MV-4-11 (cell line): ENCODE measurements at regions not wholly inside any gene's neighbourhood (a gene's known extent, or its start where the extent isn't known, plus 50 kb on each side); places are given as distances from the start of the nearest gene placed in this dataset.
A peak's percentile ranks its signal among the peaks of the same experiment; 100 is the strongest.
"Not testable (repeated sequence)": the region's sequence is repeated elsewhere in the genome, so short reads cannot be mapped to it uniquely, and the experiment has no call there.

Experiments
- DNase-seq: peaks from one replicate; lab custom pipeline; 2025; lab: John Stamatoyannopoulos, UW

DNA sequence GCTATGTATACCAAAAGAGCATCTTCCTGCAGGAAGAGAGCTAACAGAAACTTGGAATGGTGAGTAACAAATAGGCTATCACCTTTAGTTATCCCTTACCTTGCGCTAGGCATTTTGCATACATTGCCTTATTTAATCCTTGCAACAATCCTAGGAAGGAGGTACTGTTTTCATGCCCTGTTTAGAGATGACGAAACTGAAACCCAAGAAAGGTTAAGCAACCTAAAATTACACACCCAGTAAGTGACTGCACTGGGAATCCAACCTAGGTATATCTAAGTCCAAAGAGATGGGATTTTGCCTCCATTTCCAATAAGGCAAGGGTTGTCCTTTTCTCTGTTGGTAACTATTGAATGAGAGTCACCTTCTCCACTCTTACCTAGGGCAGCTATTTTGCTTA, 144.5 kb downstream of the TM2D1 start:
- DNase-seq = no peak

- no peak for DNase-seq
These were observed 145.1 kb downstream of the TM2D1 start for GRCh38 chr1:61579802-61580201.

GRCh38 chr1:61572046-61572445, 152.9 kb downstream of the TM2D1 start:
- DNase-seq = peak; percentile 64

GRCh38 chr1:61570191-61570590, 154.8 kb downstream of the TM2D1 start:
- no peak for DNase-seq

DNA sequence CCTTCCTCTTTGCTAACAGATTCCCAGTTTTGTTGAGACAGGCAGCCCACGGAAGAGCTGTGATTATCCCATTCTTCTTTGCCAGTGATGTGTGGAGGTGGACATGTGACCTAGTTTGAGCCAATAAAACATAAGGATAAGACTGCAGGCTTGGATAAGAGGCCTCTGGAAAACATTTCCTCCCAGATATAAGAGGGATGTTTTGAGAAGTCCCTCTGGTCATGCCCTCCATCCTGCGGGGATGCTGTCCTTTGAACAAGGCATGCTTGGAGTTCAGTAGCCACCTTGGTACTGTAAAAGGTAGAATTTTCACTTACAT, 155.7 kb downstream of the TM2D1 start:
- DNase-seq = no peak

DNA sequence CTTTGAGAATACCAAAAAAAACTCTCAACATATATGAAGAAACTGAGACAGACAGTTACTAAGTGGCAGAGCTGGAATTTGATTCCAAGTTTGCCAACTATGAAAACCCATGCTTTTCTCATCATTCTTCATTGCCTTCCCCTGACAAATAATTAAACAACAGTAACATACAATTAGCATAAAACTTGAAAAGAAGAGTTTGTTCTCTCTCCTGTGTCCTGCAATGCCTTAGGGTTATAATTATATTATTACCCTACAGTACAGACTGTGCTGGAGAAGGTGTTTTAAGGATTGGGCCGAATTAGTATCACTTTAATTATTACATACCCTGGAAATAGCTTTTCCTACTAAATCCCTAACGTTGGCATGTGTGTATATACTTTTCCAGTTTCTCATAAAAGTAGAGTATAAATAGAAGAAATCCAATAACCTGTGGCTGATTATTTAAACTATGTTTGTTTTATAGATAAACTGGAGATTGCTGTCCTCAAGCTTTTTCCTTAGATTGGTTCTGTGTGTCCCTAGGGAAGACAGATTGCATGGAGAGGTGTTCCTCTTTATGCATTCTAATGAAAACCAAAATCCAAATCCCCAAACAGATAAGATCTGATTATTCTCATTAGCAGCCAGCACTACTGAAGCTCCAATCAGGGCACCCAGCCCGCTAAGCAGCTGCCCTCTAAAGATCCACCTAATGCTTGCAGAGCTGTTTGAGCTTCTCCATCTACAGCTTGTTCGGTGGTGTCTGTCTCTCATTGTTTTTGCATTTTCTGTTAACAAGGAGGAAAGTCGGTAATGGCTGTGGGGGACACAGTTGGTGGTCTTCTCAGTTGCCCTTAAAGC, 156.3 kb downstream of the TM2D1 start:
- DNase-seq = no peak

DNA sequence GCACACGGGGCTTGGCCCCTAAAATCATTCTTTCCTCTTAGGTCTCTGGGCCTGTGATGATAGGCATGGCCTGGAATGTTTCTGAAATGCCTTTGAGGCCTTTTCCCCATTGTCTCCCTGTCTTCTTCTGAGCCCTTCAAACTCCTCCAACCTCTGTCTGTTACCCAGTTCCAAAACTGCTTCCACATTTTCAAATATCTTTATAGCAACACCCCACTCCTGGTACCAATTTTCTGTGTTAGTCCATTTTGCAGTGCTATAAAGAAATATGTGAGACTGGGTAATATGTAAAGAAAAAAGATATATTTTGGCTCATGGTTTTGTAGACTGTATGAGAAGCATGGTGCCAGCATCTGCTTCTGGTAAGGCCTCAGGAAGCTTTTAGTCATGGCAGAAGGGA, 158.8 kb downstream of the TM2D1 start:
- DNase-seq = no peak

DNA sequence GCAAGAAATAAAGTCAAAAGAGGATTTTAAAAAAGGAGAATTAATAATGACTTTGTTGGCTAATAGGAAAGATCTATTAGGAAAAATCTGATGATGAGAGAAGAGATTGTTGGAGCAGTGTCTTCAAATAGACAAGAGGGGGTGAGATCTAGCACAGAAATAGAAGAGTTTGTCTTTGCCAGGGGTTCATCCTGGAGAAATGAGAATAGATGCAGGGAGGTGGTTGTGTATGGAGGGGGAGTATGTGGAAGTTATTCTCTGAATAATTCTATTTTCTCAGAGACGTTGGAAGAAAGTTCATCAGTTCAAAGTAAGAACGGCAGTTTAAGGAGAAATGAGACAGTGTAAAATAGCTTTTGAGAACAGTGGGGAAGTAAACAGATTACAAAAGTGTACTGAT, 161.3 kb downstream of the TM2D1 start:
- DNase-seq = no peak

DNA sequence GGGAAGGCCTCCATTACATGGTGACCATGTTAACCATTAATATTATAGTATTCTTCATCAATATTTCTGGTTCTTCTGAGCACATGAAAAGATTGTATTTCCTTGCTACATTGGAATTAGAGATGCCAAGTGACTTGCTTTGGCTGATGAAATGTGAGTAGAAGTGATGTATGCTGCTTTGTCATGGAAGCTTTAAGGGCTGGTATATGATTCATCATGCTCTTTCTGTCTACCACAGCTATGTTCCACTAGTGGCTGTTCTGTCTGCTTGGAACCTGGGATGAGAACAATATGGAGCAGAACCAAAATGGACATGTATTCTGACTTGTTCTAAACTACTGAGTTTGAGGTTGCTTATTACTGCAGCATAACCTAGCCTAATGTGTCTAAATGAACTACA, 163.3 kb downstream of the TM2D1 start:
- no peak for DNase-seq

- no peak for DNase-seq
These were observed 164.6 kb downstream of the TM2D1 start for GRCh38 chr1:61560385-61560784.

DNA sequence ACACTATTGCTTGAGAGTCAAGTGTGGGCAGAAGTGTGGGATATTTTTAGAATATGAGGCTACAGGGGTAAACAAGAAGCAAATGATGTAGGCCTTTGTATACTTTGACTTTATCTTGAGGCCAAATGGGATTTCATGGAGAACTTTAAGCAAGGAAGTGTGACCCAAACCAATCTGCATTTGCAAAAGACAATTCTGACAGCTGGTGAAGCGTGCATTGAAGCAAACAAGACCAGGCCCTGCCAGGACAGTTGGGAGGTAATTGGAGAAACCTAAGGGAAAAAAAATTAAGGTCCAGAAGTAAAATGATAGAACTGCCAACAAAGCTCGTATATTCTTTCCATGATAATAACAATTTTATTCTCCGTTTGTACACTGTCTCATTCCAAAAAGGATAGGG, 168.3 kb downstream of the TM2D1 start:
- DNase-seq = no peak

DNA sequence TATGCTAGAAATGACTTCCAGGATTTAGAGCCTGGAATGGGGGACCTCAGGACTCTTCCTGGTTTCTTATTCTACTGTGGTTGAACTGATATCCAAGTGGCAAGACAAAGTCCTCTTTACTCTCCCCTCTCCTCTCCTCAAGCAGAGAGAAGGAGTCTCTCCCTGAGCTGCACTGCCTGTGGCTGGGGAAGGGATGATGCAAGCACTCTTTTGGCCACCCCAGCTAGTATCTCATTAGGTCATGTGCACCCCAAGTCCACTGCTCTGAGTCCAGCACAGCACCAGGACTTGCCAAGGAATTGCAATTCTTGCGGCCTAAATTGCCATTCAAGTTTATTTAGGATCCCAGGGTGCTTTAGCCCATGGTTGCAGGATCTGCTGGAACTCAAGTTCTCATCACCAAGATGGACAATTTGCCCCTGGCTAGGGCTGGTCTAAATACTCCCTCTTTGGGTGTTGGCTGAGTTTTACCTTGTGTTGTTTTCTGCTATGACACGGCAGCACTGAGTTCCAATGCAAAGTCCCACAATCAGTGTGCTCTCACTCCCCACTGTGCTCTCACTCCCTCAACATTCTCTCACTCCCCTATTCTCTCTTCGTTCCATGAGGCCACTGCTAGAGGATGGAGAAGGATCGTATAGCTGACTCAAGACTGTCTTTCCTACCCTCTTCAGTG, 172.2 kb downstream of the TM2D1 start:
- no peak for DNase-seq

GRCh38 chr1:61547302-61547701, 177.6 kb downstream of the TM2D1 start:
- DNase-seq = not testable (repeated sequence)

DNA sequence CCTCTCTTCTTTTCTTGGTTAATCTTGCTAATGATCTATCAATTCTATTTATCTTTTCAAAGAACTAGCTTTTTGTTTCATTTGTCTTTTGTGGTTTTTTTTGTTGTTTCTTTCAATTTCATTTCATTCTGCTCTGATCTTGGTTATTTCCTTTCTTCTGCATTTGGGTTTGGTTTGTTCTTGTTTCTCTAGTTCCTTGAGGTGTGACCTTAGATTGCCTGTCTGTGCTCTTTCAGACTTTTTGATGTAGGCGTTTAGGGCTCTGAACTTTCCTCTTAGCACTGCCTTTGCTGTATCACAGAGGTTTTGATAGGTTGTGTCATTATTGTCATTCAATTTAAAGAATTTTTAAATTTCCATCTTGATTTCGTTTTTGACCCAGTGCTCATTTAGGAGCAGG, 180.1 kb downstream of the TM2D1 start:
- peak; percentile 25 for DNase-seq

DNA sequence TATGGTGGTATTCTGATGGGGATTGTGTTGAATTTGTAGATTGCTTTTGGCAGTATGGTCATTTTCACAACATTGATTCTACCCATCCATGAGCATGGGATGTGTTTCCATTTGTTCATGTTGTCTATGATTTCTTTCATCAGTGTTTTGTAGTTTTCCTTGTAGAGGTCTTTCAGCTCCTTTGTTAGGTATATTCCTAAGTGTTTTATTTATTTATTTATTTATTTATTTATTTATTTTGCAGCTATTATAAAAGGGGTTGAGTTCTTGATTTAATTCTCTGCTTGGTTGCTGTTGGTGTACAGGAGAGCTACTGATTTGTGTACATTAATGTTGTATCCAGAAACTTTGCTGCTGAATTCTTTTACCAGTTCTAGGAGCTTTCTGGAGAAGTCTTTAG, 181.4 kb downstream of the TM2D1 start:
- not testable (repeated sequence) for DNase-seq

DNA sequence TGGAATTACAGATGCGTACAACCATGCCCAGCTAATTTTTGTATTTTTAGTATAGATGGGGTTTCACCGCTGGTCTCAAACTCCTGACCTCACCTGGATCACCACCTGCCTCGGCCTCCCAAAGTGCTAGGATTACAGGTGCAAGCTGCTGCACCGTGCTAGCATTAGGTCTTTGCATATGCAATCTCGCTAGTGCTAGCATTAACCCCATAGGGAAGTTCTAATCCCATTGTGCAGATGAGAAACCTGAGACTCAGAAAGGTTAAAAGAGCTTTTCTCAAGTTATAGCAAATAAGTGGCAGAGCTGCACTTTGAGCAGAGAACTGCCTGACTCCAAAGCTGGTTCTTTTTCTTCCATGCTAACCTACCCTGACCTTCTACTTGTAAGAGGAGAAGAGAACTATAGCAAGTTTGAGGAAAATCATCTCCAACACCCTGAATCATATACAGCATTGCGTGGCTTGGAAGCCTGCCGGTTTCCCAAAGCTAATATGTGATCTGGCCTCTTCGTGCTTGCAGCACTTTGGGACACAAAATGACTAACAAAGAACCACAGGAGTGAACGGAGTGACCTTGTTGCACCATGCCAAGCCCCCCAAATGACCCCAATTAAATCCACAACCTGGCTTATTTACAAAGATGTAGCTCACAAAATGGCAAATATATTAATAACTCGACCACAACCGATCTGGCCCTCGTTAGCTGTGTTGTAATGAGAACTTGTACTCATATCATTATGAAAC, 185.1 kb downstream of the TM2D1 start:
- DNase-seq = no peak

DNA sequence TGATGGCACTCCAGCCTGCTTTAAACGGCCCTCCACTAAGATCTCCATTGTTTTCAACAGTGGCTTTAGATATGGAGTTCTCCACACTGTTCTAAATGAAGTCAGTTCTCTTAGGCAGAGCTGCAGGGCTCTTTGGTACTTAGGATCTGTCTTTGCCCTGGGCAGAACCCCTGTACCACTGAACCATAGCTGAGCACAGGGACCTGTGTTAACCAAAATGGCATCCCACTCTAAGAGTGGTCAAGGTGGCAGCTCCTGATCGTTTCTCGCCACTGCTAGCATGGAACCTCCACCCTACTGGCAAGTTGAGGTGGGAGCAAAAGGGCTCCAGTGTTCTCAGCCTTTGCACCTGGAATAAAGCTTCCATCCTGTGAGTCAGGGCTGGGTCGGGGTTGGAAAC, 186.7 kb downstream of the TM2D1 start:
- no peak for DNase-seq

GRCh38 chr1:61536174-61537108, 188.5 kb downstream of the TM2D1 start:
- DNase-seq = peak; percentile 38

DNA sequence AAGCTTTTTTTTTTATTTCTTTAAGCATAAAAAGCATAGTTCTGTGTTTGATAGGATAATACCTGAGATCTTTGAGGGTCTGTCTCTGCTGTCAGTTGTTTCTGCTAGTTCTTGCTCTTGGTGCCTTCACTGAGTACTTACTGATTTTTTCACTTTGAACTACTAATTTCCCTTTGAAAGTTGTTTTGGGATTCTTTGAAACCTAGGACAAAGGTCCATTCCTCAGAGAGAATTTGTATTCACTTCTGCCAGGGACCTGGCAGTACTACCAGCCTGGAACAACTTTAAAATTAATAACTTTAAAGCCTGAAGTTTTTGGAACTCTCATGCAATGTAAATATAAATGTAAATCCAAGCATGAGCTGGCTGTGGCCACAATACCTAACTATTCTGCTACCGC, 190.1 kb downstream of the TM2D1 start:
- DNase-seq = no peak

- peak; percentile 4 for DNase-seq
These were observed 191.4 kb downstream of the TM2D1 start for GRCh38 chr1:61533546-61533945.

DNA sequence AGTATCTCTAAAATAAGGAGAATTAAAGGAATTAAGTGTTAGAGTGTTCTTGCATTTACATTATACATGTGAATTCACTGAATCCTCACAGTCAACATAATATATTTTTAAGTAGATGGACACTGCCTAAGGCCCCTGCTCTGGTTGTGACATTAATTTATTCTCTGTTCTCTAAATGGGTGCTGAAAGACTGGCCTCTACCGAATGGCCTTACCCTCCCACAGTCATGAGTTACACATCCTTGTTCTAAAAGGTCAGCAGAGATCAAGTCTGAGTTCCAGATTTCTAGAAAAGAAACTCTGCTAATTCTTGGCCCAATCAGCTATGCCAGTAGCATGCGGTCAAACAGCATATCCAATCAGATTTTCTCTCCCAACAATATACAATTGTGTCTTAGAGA, 193.2 kb downstream of the TM2D1 start:
- DNase-seq = peak; percentile 39
